GM19324 (cell line): ENCODE measurements at regions not wholly inside any gene's neighbourhood (a gene's known extent, or its start where the extent isn't known, plus 50 kb on each side); places are given as distances from the start of the nearest gene placed in this dataset.

ENCODE experiments used
- ATAC-seq: cut with Tn5 transposase; IDR thresholded peaks from one replicate; pipeline ENCODE4 v1.9.1; 2021; ENCODE audit warnings: mild to moderate bottlenecking, moderate library complexity; ENCODE audit not compliant: unreplicated experiment, low FRiP score

GRCh38 chr7:136551618-136552017, 316.8 kb upstream of the CHRM2 start:
- no peak for ATAC-seq

- no peak for ATAC-seq
Measured at GRCh38 chr7:136549756-136550155, 318.7 kb upstream of the CHRM2 start.

- ATAC-seq = no peak
Measured at GRCh38 chr7:136533732-136534131, 334.7 kb upstream of the CHRM2 start.

DNA sequence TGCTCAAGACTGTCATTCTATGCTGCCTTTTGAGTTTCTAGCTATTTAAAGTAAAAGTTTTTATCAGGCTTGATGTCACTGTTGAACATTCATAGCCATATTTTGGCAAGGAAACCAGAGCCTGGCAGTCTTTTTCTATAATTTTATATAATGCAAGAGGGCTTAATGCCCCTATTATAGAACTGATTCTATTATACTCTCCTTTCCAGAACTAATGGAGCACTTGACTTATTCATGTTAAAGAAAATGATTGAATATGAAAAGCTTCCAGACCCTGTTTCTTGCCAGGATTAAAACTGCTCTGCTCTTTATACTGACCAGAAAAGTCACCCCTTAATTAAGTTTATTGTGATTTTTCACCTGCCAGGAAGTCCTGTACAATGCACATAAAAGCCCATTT, 337.6 kb upstream of the CHRM2 start:
- ATAC-seq = no peak

DNA sequence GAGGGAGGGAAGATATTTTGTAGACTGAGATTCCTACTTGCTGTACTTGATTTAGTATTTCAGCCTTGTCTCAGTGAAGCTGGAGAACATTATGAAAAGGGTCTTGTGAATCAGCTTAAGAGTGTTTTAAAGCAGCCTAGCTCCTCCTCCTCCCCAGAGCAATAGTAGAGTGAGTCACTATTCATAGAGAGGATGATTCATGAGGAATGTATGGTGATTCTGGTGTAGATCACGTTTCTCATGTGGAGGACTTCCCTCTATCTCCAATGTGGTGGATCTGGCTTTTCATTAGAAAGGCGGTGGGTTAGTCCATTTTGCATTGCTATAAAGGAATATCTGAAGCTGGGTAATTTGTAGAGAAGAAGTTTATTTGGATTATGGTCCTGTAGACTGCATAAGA, 340.1 kb upstream of the CHRM2 start:
- no peak for ATAC-seq

GRCh38 chr7:136527554-136527953, 340.9 kb upstream of the CHRM2 start:
- ATAC-seq = no peak

- ATAC-seq = no peak
Measured at GRCh38 chr7:136526408-136527105, 341.9 kb upstream of the CHRM2 start.

DNA sequence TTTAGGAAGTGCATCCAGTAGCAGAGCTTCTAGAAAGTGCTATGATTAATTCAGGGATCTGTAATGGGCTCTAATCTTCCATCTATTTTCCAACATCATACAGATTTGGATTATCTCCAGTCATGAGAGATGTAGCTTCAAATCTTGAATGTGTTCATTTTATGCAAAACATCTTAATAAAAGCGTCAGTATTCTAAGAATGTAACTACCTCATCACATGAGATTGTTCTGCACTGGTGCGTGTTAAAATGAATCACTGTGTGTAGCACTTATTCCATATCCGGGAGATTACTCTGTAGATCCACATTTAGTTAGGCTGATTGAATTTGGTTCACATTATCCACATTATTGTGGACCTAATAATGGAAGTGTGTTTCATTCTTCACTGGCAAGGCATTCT, 344.9 kb upstream of the CHRM2 start:
- no peak for ATAC-seq

DNA sequence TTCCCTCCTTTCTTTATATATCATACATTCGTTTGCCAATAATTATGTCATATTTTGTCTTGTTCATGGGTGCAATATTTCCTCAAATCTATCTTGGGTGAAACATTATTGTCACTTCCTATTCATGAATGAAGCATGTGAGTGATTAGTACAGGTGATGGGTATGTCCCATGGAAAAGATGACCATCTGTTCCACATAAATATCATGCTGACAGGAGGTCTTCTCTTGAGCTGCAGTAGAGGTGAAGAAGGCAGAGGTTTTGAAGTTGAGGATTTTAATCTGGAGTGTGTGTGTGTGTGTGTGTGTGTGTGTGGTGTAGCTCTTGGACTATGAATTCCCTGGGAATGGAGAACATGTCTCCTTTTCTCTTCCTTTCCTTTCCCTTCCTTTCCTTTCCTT, 350.5 kb upstream of the CHRM2 start:
- no peak for ATAC-seq

DNA sequence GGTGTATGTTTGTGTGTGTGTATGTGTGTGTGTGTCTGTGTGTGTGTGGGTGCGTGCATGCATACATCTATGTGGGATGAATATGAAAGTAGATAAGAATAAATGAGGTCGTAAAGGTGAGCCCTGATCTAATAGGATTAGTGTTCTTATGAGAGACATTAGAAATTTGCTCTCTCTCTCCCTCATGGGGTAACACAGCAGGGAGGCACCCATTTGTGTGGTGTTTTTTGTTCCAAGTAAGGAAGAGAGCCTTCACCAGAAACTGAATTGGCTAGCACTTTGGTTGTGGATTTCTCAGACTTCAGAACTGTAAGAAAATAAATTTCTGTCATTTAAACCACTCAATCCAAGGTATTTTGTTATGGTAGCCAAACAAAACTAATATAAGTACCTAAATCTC, 353.7 kb upstream of the CHRM2 start:
- no peak for ATAC-seq

DNA sequence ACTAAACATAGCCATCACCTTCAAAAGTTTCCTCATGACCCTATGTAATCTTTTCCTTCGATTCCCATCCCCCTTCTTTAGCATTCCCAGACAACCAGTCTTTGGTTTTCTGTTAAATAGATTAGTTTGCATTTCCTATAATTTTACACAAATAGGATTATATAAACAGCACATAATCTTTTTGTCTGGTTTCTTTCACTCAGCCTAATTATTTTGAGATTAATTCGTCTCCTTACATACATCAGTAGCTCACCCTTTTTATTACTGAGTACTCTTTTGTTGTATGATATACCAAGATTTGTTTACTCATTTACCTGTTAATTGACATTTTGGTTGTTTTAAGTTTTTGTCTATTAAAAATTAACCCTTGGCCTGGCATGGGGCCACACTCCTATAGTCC, 354.7 kb upstream of the CHRM2 start:
- ATAC-seq = no peak

DNA sequence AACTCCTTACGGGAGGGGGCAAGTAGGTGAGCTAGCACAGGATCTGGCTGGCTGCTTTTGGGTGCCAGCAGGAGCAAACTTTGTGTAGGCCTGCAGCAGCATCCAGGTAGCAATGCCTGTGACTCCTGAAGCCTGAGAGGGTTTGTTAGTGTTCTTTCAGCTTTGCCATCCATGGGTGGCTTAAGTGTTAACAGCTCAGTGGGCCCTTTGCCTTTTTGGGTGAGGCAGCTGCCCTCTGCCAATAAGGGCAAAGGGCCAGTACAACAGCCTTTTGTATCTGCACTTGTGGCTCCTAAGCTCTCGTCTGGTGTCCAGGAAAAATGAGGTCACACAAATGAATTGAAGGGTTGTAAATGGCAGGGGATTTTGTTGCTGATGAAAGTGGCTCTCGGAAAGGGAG, 359.0 kb upstream of the CHRM2 start:
- ATAC-seq = no peak

DNA sequence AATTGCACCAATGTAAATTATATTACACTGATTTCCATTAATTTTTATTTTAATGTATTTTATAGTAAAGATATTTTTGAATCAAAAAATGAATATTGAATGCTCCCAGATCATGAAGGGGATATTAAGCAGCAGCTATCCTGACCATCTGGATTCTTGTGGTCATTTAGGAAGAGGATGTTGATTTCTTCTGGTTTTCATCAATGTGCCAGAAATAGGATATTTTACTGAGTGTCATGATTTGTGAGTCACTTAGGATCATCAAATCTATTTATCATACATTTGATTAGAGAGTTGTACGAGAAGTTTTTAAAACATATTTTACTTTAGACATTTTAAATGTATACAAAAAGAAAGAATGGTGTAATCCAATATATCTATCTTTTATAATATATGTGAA, 366.3 kb upstream of the CHRM2 start:
- ATAC-seq = no peak

GRCh38 chr7:136501151-136501550, 367.3 kb upstream of the CHRM2 start:
- ATAC-seq = no peak

DNA sequence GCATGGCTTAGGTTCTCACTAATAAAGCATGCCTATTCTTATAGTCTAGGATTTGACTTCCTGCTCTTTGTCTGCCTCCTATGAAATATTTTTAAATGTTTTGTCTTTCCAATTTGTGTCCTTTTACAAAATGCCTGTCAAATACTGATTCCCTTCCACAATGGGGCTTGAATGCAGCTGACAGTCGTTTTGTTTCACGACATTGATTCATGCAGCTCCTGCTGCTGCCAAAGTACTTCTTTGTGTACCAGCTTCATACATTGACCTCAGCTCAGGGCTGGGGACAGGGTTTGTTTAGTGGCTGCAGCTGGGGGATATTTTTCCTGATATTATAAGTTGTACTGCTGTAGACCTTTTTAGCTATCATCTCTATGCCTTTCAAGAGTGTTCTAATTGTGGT, 371.9 kb upstream of the CHRM2 start:
- ATAC-seq = no peak

DNA sequence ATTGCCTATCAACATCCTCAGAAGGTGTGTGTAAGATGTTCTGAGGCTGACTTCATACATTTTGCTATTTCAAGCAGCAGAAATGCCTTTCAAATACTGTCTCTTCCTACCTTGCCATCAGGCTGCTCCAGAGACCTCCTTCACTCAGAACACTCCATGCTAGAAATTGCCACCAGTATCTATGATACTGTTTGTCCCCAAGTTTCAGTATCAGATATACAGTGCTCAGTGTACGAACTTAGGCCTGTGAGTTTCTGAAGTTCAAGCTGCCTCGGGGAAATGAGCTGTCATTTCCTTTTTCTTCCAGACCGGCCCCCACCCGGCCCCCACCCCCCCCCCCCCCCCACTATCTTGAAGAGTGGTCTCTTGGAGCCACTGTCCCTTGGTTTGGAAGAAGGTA, 373.4 kb upstream of the CHRM2 start:
- no peak for ATAC-seq

DNA sequence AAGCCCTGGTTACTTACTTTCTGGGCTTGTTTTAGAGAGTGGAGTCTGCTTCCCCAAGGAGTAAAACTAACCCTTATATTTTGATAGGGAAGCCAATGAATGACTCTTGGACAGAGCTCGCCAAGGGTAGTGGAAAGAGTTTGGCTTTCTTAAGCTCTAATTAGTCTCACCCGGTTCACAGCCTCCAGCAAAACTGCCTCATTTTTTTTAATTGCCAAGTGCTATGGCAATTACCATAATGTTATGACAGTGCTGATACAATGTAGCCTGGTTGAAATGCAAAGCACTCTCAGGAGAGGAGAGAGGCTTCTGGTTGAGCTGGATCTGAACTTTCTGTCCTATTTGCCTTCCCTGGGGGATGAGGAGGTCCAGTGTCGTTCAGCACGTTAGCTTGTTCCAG, 376.1 kb upstream of the CHRM2 start:
- no peak for ATAC-seq

DNA sequence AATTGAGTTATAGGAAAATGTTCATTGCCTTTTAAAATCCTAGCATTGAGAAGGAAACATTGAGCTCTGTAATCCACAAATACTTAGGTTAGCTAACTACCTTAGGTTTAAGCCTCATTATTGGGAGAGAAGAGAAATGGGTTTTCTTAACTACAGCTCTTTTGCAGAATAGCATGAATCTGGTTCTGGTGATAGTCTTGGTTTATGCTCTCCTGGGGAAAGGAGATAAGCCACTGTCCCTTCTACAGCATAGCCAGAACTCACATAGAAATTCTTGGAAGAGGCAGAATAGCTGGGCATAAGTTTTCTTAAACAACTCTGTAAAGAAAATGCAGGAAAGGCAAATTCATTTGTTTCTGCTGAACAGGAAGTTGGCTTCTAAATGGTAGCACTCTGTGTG, 378.6 kb upstream of the CHRM2 start:
- ATAC-seq = no peak

DNA sequence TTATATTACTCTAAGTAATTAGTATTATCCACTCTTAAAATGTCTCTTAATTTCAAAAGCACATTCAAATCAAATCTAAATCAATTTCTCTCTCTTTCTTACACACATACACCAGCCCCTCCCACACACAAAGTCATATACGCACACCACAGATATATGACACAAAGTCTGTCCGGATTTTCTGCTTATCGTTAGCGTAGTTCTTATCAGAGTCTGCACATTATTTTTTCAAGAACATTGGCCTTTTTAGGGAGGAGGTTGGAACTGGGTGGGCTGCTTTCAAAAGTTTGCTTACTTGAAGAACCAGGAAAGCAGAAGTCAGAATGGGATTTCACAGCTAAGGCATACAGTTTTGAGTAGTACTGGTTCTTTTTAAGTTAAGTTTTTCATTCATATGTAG, 387.6 kb upstream of the CHRM2 start:
- ATAC-seq = no peak

DNA sequence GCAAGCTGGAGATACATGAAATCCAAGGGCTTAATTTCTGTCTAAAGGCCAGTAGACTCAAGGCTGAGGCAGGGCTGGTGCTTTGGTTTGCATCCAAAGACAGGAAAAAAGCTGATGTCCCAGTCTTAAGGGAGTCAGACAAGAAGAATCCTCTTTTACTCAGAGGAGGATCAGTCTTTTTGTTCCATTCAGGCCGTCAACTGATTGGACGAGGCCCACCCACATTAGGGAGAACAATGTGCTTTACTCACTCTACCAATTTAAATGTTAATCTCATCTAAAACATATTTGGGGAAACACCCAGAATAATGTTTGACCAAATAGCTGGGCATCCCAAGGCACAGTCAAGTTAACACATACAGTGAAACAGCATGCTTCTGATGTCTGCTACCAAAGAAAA, 388.5 kb upstream of the CHRM2 start:
- no peak for ATAC-seq

DNA sequence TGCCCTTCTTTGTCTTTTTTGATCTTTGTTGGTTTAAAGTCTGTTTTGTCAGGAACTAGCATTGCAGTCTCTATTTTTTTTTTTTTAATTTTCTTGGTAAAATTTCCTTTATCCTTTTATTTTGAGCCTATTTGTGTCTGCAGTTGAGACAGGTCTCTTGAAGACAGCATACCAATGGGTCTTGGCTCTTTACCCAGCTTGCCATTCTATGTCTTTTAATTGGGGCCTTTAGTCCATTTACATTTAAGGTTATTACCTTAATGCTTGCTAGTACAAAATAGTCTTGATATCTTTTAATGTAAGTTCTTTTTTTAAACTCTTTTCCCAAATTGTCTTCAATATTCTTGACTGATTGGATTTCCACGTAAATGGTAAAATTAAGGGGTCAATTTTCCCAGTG, 398.3 kb upstream of the CHRM2 start:
- no peak for ATAC-seq

DNA sequence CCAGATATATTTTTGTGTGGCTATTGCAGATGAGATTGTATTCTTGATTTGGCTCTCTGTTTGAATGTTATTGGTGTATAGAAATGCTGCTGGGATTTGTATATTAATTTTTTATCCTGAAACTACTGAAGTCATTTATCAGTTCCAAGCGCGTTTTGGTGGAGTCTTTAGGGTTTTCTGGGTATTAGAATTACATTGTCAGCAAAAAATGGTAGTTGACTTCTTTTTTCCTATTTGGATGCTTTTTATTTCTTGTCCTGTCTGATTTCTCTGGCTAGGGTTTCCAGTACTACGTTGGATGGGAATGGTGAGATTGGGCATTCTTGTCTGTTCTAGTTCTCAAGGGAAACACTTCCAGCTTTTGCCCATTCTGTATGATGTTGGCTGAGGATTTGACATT, 415.5 kb upstream of the CHRM2 start:
- no peak for ATAC-seq

GRCh38 chr7:136446751-136447150, 421.7 kb upstream of the CHRM2 start:
- no peak for ATAC-seq
